ENCODE measurements at regions not wholly inside any gene's neighbourhood (a gene's known extent, or its start where the extent isn't known, plus 50 kb on each side); places are given as distances from the start of the nearest gene placed in this dataset.

DNA sequence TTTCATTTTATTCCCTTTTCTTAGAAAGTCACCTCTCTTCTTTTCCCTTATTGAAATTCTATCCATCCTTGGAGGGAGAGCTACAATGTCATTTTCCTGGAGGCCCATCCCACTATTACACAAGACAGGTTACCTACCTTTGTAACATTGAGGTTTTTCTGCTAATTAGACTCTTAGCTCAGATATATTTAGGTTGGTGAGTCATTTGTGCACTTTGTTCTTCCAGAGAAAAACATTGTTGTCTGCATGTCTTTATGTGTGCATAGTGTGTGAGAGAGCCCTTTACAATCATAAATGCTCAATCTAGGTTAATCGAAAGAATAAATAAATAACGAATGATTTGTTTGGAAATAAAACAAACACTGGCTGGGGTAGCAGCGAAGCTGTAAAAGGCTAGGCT, 191.8 kb downstream of the DACT1 start:
- H3K27me3 ChIP-seq, result no peaks in the 10 kb centered on the region
- no peaks in the 10 kb centered on the region for H3K4me1 ChIP-seq
- no peaks in the 10 kb centered on the region for H3K36me3 ChIP-seq
- no peak for TF ChIP-seq CTCF (IDR thresholded peaks at IDR 0.05)
- H3K9me3 ChIP-seq, result peaks cover 0 to 7% of the 10 kb centered on the region in 2 donors
- H3K4me3 ChIP-seq, result no peak overlapping the region
- no peak for DNase-seq (ENCODE audit: low spot score)
- no peak overlapping the region for H3K27ac ChIP-seq

GRCh38 chr14:58830121-58830520, 192.4 kb downstream of the DACT1 start:
- Histone ChIP-seq H3K36me3 (no peaks in the 10 kb centered on the region), H3K9me3 (peaks cover 0 to 7% of the 10 kb centered on the region in 2 donors), H3K4me1 (no peaks in the 10 kb centered on the region), H3K4me3 (no peak overlapping the region), H3K27me3 (no peaks in the 10 kb centered on the region), H3K27ac (no peak overlapping the region)
- DNase-seq (ENCODE audit: low spot score), result no peak
- no peak for TF ChIP-seq CTCF (IDR thresholded peaks at IDR 0.05)

- peaks cover 0 to 3% of the 10 kb centered on the region in 2 donors for H3K9me3 ChIP-seq
- no peaks in the 10 kb centered on the region for H3K36me3 ChIP-seq
- no peaks in the 10 kb centered on the region for H3K4me1 ChIP-seq
- no peaks in the 10 kb centered on the region for H3K27me3 ChIP-seq
- TF ChIP-seq CTCF (IDR thresholded peaks at IDR 0.05), result no peak
- H3K4me3 ChIP-seq, result no peak overlapping the region
- DNase-seq (ENCODE audit: low spot score), result no peak
- no peak overlapping the region for H3K27ac ChIP-seq
These were observed 194.3 kb downstream of the DACT1 start for GRCh38 chr14:58832095-58832521.

GRCh38 chr14:58833634-58834378, 196.0 kb downstream of the DACT1 start:
- no peak for DNase-seq (ENCODE audit: low spot score)
- Histone ChIP-seq H3K36me3 (no peaks in the 10 kb centered on the region), H3K4me3 (no peak overlapping the region), H3K27me3 (no peaks in the 10 kb centered on the region), H3K9me3 (no peaks in the 10 kb centered on the region), H3K27ac (no peak overlapping the region), H3K4me1 (no peaks in the 10 kb centered on the region)
- no peak for TF ChIP-seq CTCF (IDR thresholded peaks at IDR 0.05)

DNA sequence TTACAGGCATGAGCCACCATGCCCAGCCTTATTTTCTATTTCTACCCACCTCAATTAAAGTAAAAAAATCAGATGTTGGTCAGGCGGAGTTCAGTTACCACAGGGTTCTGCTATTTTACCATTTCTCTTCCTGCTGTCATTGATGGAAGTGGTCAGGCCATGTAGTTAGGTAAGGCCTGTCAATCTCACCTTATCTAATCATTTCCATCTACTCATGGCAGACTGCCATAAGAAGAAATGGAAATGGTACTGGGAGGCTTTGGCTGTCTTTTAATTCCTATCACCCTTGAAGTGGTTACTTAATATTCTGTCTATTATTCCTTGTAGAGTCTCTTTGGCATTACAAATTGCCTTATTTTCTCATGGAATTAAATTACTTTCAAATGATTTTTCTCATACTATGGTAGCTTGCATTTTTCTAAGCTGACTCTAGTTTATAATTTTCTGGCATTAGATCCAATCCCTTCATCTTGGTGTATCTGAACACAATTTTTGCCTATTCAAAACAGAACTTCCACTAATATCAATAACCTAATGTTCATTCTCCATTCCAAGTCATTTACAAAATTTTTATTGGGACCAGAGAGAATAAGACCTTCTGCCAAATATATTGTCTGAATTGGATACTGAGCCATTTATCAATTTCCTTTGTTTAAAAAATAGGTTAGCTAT, 198.7 kb downstream of the DACT1 start:
- no peak overlapping the region for H3K4me3 ChIP-seq

More for the DNA sequence above, 198.7 kb downstream of the DACT1 start:
- no peak overlapping the region for H3K27ac ChIP-seq
- H3K36me3 ChIP-seq, result no peaks in the 10 kb centered on the region
- no peaks in the 10 kb centered on the region for H3K27me3 ChIP-seq
- no peak for DNase-seq (ENCODE audit: low spot score)
- no peaks in the 10 kb centered on the region for H3K4me1 ChIP-seq
- H3K9me3 ChIP-seq, result no peaks in the 10 kb centered on the region
- TF ChIP-seq CTCF (IDR thresholded peaks at IDR 0.05), result no peak

All from right atrium auricular region (tissue), 2 donors.